ENCODE measurements at regions not wholly inside any gene's neighbourhood (a gene's known extent, or its start where the extent isn't known, plus 50 kb on each side); places are given as distances from the start of the nearest gene placed in this dataset.

GRCh38 chr3:180179562-180179961 lies 142.8 kb upstream of the PEX5L start:
- TF ChIP-seq CTCF (IDR thresholded peaks at IDR 0.05) (no peak), EZH2 (IDR thresholded peaks at IDR 0.05; ENCODE audit: borderline replicate concordance, insufficient read depth, low read depth, low read length, poor library complexity, severe bottlenecking) (no peak)
